Upper lobe of left lung (tissue), 6 donors: ENCODE measurements at regions not wholly inside any gene's neighbourhood (a gene's known extent, or its start where the extent isn't known, plus 50 kb on each side); places are given as distances from the start of the nearest gene placed in this dataset.

Experiments used
- ATAC-seq, 2 donors: fragments of 200-7000 bp; cut with Tn5 transposase; one replicate each; pipeline ENCODE4 v1.9.1; 2022; ENCODE audit warnings: mild to moderate bottlenecking in 2 of 2, moderate library complexity in 2 of 2; ENCODE audit not compliant: low FRiP score in 2 of 2
- DNase-seq, 2 donors: peaks; one replicate each; pipeline ENCODE4 v3.0.0-alpha.2; 2019 to 2020
- H3K27ac ChIP-seq, 4 donors: fragments of 200-600 bp; sonication (generic); one replicate each; pipeline ENCODE4 v1.5.1; 2016 to 2019
- H3K27me3 ChIP-seq, 4 donors: fragments of 200-600 bp; sonication (generic); one replicate each; pipeline ENCODE4 v1.5.1; 2017 to 2019
- H3K36me3 ChIP-seq, 4 donors: fragments of 200-600 bp; sonication (generic); one replicate each; pipeline ENCODE4 v1.5.1; 2016 to 2019
- H3K4me1 ChIP-seq, 4 donors: fragments of 200-600 bp; sonication (generic); one replicate each; pipeline ENCODE4 v1.5.1; 2018 to 2019
- H3K4me3 ChIP-seq, 4 donors: fragments of 200-600 bp; sonication (generic); one replicate each; pipeline ENCODE4 v1.5.1; 2017 to 2019; ENCODE audit warnings: mild to moderate bottlenecking in 2 of 4, moderate library complexity in 1 of 4
- H3K9me3 ChIP-seq, 4 donors: fragments of 200-600 bp; sonication (generic); one replicate each; pipeline ENCODE4 v1.5.1; 2018 to 2019
- CTCF ChIP-seq, 6 experiments: fragments of 450-650 bp in 4 of 6; fragments of 200-600 bp in 2 of 6; sonication (generic) in 2 of 6; IDR thresholded peaks; one replicate each; pipeline ENCODE4 v1.5.1; 2016 to 2019; ENCODE audit warnings: antibody characterized with exemption in 6 of 6
- EP300 ChIP-seq, 4 donors: sonication (generic); formaldehyde crosslinking; IDR thresholded peaks; one replicate each; pipeline ENCODE4 v1.5.1; 2017; ENCODE audit warnings: antibody characterized with exemption in 4 of 4, control low read depth in 2 of 4
- POLR2A ChIP-seq, 4 donors: fragments of 450-650 bp; IDR thresholded peaks; one replicate each; pipeline ENCODE4 v1.5.1; 2016 to 2017; ENCODE audit warnings: antibody characterized with exemption in 4 of 4, mild to moderate bottlenecking in 2 of 4
- POLR2AphosphoS5 ChIP-seq, 2 donors: sonication (generic); formaldehyde crosslinking; IDR thresholded peaks; one replicate each; pipeline ENCODE4 v1.5.1; 2017; ENCODE audit warnings: antibody characterized with exemption in 2 of 2
- WGBS, 2 donors: methylation state at CpG; one replicate each; pipeline ENCODE4 v1.1.5; 2017 to 2018; 5-methylcytosine and 5-hydroxymethylcytosine counted together
- donor health status: DM: no; HTN: no; CAD: no; lungs with moderate emphysema.
- donor health status: DM: no; HTN: yes; CAD: no; lungs with severe emphysema.

- H3K4me3 ChIP-seq: no peak overlapping the region
- no peaks in the 10 kb centered on the region for H3K4me1 ChIP-seq
- H3K27me3 ChIP-seq: no peaks in the 10 kb centered on the region
- ATAC-seq (no peak), DNase-seq (no peak)
- H3K27ac ChIP-seq: no peak overlapping the region
- no peak for TF ChIP-seq CTCF (IDR thresholded peaks at IDR 0.05)
- TF ChIP-seq POLR2A (IDR thresholded peaks at IDR 0.05): no peak
- TF ChIP-seq EP300 (IDR thresholded peaks at IDR 0.05): no peak
- no peak for TF ChIP-seq POLR2AphosphoS5 (IDR thresholded peaks at IDR 0.05)
- no peaks in the 10 kb centered on the region for H3K9me3 ChIP-seq
- WGBS, 2 donors: 93 to 94% methylated on average over 3 to 6 of the region's 6 CpGs
- no peaks in the 10 kb centered on the region for H3K36me3 ChIP-seq
Observed at GRCh38 chr14:76583805-76584204, 177.5 kb upstream of the VASH1 start.

GRCh38 chr14:76584271-76584702 lies 177.0 kb upstream of the VASH1 start:
- no peaks in the 10 kb centered on the region for H3K9me3 ChIP-seq
- DNase-seq (no peak), ATAC-seq (no peak)
- 41 to 44% methylated on average over 9 of the region's 9 CpGs for WGBS, 2 donors
- no peak overlapping the region for H3K27ac ChIP-seq
- no peak for TF ChIP-seq EP300 (IDR thresholded peaks at IDR 0.05)
- TF ChIP-seq CTCF (IDR thresholded peaks at IDR 0.05): no peak
- no peak for TF ChIP-seq POLR2AphosphoS5 (IDR thresholded peaks at IDR 0.05)
- TF ChIP-seq POLR2A (IDR thresholded peaks at IDR 0.05): no peak
- no peaks in the 10 kb centered on the region for H3K4me1 ChIP-seq
- H3K27me3 ChIP-seq: no peaks in the 10 kb centered on the region
- no peak overlapping the region for H3K4me3 ChIP-seq
- no peaks in the 10 kb centered on the region for H3K36me3 ChIP-seq

GRCh38 chr14:76585616-76586015 lies 175.7 kb upstream of the VASH1 start:
- Histone ChIP-seq H3K36me3 (no peaks in the 10 kb centered on the region), H3K27me3 (no peaks in the 10 kb centered on the region), H3K9me3 (no peaks in the 10 kb centered on the region), H3K4me3 (no peak overlapping the region), H3K4me1 (no peaks in the 10 kb centered on the region), H3K27ac (no peak overlapping the region)
- WGBS, 2 donors: 47 to 51% methylated on average over 8 of the region's 8 CpGs
- TF ChIP-seq CTCF (IDR thresholded peaks at IDR 0.05): no peak
- TF ChIP-seq POLR2A (IDR thresholded peaks at IDR 0.05): no peak
- no peak for TF ChIP-seq EP300 (IDR thresholded peaks at IDR 0.05)
- no peak for TF ChIP-seq POLR2AphosphoS5 (IDR thresholded peaks at IDR 0.05)
- ATAC-seq (no peak), DNase-seq (no peak)

- TF ChIP-seq EP300 (IDR thresholded peaks at IDR 0.05) (no peak), POLR2A (IDR thresholded peaks at IDR 0.05) (no peak), CTCF (IDR thresholded peaks at IDR 0.05) (no peak), POLR2AphosphoS5 (IDR thresholded peaks at IDR 0.05) (no peak)
- Histone ChIP-seq H3K4me3 (no peak overlapping the region), H3K4me1 (peaks cover 0 to 6% (median 0%) of the 10 kb centered on the region in 4 donors), H3K36me3 (no peaks in the 10 kb centered on the region), H3K27ac (no peak overlapping the region), H3K9me3 (no peaks in the 10 kb centered on the region), H3K27me3 (no peaks in the 10 kb centered on the region)
- WGBS, 2 donors: 98 to 100% methylated on average over 4 of the region's 4 CpGs
- ATAC-seq: no peak
- no peak for DNase-seq
Observed at GRCh38 chr14:76589246-76589645, 172.0 kb upstream of the VASH1 start.

GRCh38 chr14:76591266-76591665 lies 170.0 kb upstream of the VASH1 start:
- no peak for DNase-seq
- no peak for TF ChIP-seq POLR2AphosphoS5 (IDR thresholded peaks at IDR 0.05)
- no peak for TF ChIP-seq CTCF (IDR thresholded peaks at IDR 0.05)
- no peak for TF ChIP-seq EP300 (IDR thresholded peaks at IDR 0.05)
- no peak for TF ChIP-seq POLR2A (IDR thresholded peaks at IDR 0.05)

More at GRCh38 chr14:76591266-76591665, 170.0 kb upstream of the VASH1 start:
- no peaks in the 10 kb centered on the region for H3K36me3 ChIP-seq
- WGBS, 2 donors: 34 to 53% methylated on average over 10 of the region's 10 CpGs
- H3K27me3 ChIP-seq: no peaks in the 10 kb centered on the region
- H3K4me1 ChIP-seq: peaks cover 0 to 6% (median 0%) of the 10 kb centered on the region in 4 donors
- no peak overlapping the region for H3K4me3 ChIP-seq
- H3K27ac ChIP-seq: no peak overlapping the region
- H3K9me3 ChIP-seq: no peaks in the 10 kb centered on the region
- no peak for ATAC-seq
